ENCODE measurements at regions not wholly inside any gene's neighbourhood (a gene's known extent, or its start where the extent isn't known, plus 50 kb on each side); places are given as distances from the start of the nearest gene placed in this dataset.
A peak's percentile ranks its signal among the peaks of the same experiment; 100 is the strongest.
"Not testable (repeated sequence)": the region's sequence is repeated elsewhere in the genome, so short reads cannot be mapped to it uniquely, and the experiment has no call there.

GRCh38 chr3:139111392-139112229 lies 66.9 kb upstream of the PRR23C start:
- Histone ChIP-seq H3K36me3 (no peaks in the 10 kb centered on the region), H3K4me3 (no peak overlapping the region), H3K27ac (no peak overlapping the region), H3K9me3 (no peaks in the 10 kb centered on the region), H3K4me1 (peaks cover 0 to 3% (median 0%) of the 10 kb centered on the region in 4 donors), H3K27me3 (peaks cover 0 to 7% of the 10 kb centered on the region in 2 donors)
- intact Hi-C loops (cut with DNase I; ENCODE audit: low total_unique reads): no loop called here
- DNase-seq: no peak
- TF ChIP-seq CTCF (IDR thresholded peaks at IDR 0.05): peak; percentile 44 to 47

GRCh38 chr3:139112230-139112558 lies 67.5 kb upstream of the PRR23C start:
- no peak for TF ChIP-seq CTCF (IDR thresholded peaks at IDR 0.05)
- no peak overlapping the region for H3K27ac ChIP-seq
- H3K36me3 ChIP-seq: no peaks in the 10 kb centered on the region
- DNase-seq: no peak
- peaks cover 0 to 3% (median 0%) of the 10 kb centered on the region in 4 donors for H3K4me1 ChIP-seq
- H3K9me3 ChIP-seq: no peaks in the 10 kb centered on the region
- intact Hi-C loops (cut with DNase I; ENCODE audit: low total_unique reads): no loop called here
- no peak overlapping the region for H3K4me3 ChIP-seq
- H3K27me3 ChIP-seq: peaks cover 0 to 7% of the 10 kb centered on the region in 2 donors

- Histone ChIP-seq H3K27me3 (peaks cover 0 to 7% of the 10 kb centered on the region in 2 donors), H3K4me3 (no peak overlapping the region), H3K27ac (no peak overlapping the region), H3K9me3 (no peaks in the 10 kb centered on the region), H3K4me1 (peaks cover 0 to 3% (median 0%) of the 10 kb centered on the region in 4 donors), H3K36me3 (no peaks in the 10 kb centered on the region)
- TF ChIP-seq CTCF (IDR thresholded peaks at IDR 0.05): no peak
- DNase-seq: no peak
- intact Hi-C loops (cut with DNase I; ENCODE audit: low total_unique reads): no loop called here
Measured at GRCh38 chr3:139113231-139113992, 68.7 kb upstream of the PRR23C start.

GRCh38 chr3:139113993-139114375 lies 69.3 kb upstream of the PRR23C start:
- H3K9me3 ChIP-seq: no peaks in the 10 kb centered on the region
- H3K4me3 ChIP-seq: no peak overlapping the region
- DNase-seq: no peak
- intact Hi-C loops (cut with DNase I; ENCODE audit: low total_unique reads): no loop called here
- peaks cover 0 to 7% of the 10 kb centered on the region in 2 donors for H3K27me3 ChIP-seq
- peaks cover 0 to 3% (median 0%) of the 10 kb centered on the region in 4 donors for H3K4me1 ChIP-seq
- no peak overlapping the region for H3K27ac ChIP-seq
- no peak for TF ChIP-seq CTCF (IDR thresholded peaks at IDR 0.05)
- no peaks in the 10 kb centered on the region for H3K36me3 ChIP-seq

GRCh38 chr3:139116631-139117030 lies 71.9 kb upstream of the PRR23C start:
- H3K4me3 ChIP-seq; H3K9me3 ChIP-seq; H3K27ac ChIP-seq; DNase-seq; intact Hi-C loops (cut with DNase I; ENCODE audit: low total_unique reads); H3K27me3 ChIP-seq; H3K36me3 ChIP-seq; H3K4me1 ChIP-seq: not testable (repeated sequence)

- H3K4me3 ChIP-seq: no peak overlapping the region
- H3K4me1 ChIP-seq: no peaks in the 10 kb centered on the region
- no peak for TF ChIP-seq CTCF (IDR thresholded peaks at IDR 0.05)
- no peaks in the 10 kb centered on the region for H3K27me3 ChIP-seq
- intact Hi-C loops (cut with DNase I; ENCODE audit: low total_unique reads): no loop called here
- no peak overlapping the region for H3K27ac ChIP-seq
- no peaks in the 10 kb centered on the region for H3K9me3 ChIP-seq
- H3K36me3 ChIP-seq: no peaks in the 10 kb centered on the region
- no peak for DNase-seq
Measured at GRCh38 chr3:139117136-139117675, 72.5 kb upstream of the PRR23C start.

Measured in tibial artery (tissue), 4 donors.